ENCODE measurements at regions not wholly inside any gene's neighbourhood (a gene's known extent, or its start where the extent isn't known, plus 50 kb on each side); places are given as distances from the start of the nearest gene placed in this dataset.

DNA sequence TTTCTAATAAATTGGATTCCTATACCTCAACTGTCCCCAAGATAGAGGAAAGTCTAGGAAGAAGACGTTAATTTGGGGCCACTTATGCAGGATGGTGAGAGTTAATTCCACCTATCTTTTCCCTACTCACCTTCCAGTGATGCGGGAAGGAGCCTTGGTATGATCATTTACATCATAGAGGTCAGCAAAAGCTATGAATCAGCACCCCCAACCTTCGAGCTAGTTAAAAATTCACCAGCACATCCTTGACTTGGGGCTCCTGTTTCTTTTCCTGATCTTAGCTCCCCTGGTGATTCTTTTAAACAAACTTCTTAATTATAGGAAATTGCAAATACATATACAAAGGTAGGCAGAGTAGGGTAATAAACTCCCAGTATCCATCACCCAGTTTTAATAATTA is 366.6 kb downstream of the SOX2 start:
- TF ChIP-seq, protein P1, sequence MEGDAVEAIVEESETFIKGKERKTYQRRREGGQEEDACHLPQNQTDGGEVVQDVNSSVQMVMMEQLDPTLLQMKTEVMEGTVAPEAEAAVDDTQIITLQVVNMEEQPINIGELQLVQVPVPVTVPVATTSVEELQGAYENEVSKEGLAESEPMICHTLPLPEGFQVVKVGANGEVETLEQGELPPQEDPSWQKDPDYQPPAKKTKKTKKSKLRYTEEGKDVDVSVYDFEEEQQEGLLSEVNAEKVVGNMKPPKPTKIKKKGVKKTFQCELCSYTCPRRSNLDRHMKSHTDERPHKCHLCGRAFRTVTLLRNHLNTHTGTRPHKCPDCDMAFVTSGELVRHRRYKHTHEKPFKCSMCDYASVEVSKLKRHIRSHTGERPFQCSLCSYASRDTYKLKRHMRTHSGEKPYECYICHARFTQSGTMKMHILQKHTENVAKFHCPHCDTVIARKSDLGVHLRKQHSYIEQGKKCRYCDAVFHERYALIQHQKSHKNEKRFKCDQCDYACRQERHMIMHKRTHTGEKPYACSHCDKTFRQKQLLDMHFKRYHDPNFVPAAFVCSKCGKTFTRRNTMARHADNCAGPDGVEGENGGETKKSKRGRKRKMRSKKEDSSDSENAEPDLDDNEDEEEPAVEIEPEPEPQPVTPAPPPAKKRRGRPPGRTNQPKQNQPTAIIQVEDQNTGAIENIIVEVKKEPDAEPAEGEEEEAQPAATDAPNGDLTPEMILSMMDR (IDR thresholded peaks at IDR 0.05; ENCODE audit: borderline replicate concordance, extremely low read depth, insufficient read depth): no peak
- DNase-seq: no peak
- Histone ChIP-seq H3K27me3 (ENCODE audit: control insufficient read depth, insufficient read depth, low read length) (no peaks in the 10 kb centered on the region), H3K4me1 (ENCODE audit: control insufficient read depth in 2 of 3, insufficient read depth in 2 of 3, low read depth in 1 of 3, low read length in 3 of 3) (no peaks in the 10 kb centered on the region), H3K4me3 (ENCODE audit: low read length in 3 of 3) (no peak overlapping the region), H3K9me3 (ENCODE audit: control insufficient read depth in 2 of 3, insufficient read depth in 1 of 3, low read length in 3 of 3) (no peaks in the 10 kb centered on the region), H3K27ac (ENCODE audit: low read depth in 2 of 2, low read length in 2 of 2) (no peak overlapping the region), H3K9ac (ENCODE audit: low read length in 3 of 3) (no peak overlapping the region), H3K36me3 (ENCODE audit: control insufficient read depth in 2 of 3, insufficient read depth in 3 of 3, low read length in 3 of 3) (no peaks in the 10 kb centered on the region)
- FAIRE-seq: no peak
- intact Hi-C loops (cut with DNase I): no loop called here

GRCh38 chr3:182078929-182079328 is 367.2 kb downstream of the SOX2 start:
- Histone ChIP-seq H3K9ac (ENCODE audit: low read length in 3 of 3) (no peak overlapping the region), H3K27me3 (ENCODE audit: control insufficient read depth, insufficient read depth, low read length) (no peaks in the 10 kb centered on the region), H3K4me1 (ENCODE audit: control insufficient read depth in 2 of 3, insufficient read depth in 2 of 3, low read depth in 1 of 3, low read length in 3 of 3) (no peaks in the 10 kb centered on the region), H3K4me3 (ENCODE audit: low read length in 3 of 3) (no peak overlapping the region), H3K9me3 (ENCODE audit: control insufficient read depth in 2 of 3, insufficient read depth in 1 of 3, low read length in 3 of 3) (no peaks in the 10 kb centered on the region), H3K36me3 (ENCODE audit: control insufficient read depth in 2 of 3, insufficient read depth in 3 of 3, low read length in 3 of 3) (no peaks in the 10 kb centered on the region), H3K27ac (ENCODE audit: low read depth in 2 of 2, low read length in 2 of 2) (no peak overlapping the region)
- TF ChIP-seq, protein P1 (IDR thresholded peaks at IDR 0.05; ENCODE audit: borderline replicate concordance, extremely low read depth, insufficient read depth): no peak
- no peak for DNase-seq
- intact Hi-C loops (cut with DNase I): no loop called here
- no peak for FAIRE-seq

- intact Hi-C loops (cut with DNase I): no loop called here
- H3K9me3 ChIP-seq (ENCODE audit: control insufficient read depth in 2 of 3, insufficient read depth in 1 of 3, low read length in 3 of 3): no peaks in the 10 kb centered on the region
- no peaks in the 10 kb centered on the region for H3K36me3 ChIP-seq (ENCODE audit: control insufficient read depth in 2 of 3, insufficient read depth in 3 of 3, low read length in 3 of 3)
- no peaks in the 10 kb centered on the region for H3K27me3 ChIP-seq (ENCODE audit: control insufficient read depth, insufficient read depth, low read length)
- TF ChIP-seq, protein P1 (IDR thresholded peaks at IDR 0.05; ENCODE audit: borderline replicate concordance, extremely low read depth, insufficient read depth): no peak
- no peak overlapping the region for H3K9ac ChIP-seq (ENCODE audit: low read length in 3 of 3)
- DNase-seq (no peak), FAIRE-seq (no peak)
- H3K4me1 ChIP-seq (ENCODE audit: control insufficient read depth in 2 of 3, insufficient read depth in 2 of 3, low read depth in 1 of 3, low read length in 3 of 3): no peaks in the 10 kb centered on the region
- H3K4me3 ChIP-seq (ENCODE audit: low read length in 3 of 3): no peak overlapping the region
- no peak overlapping the region for H3K27ac ChIP-seq (ENCODE audit: low read depth in 2 of 2, low read length in 2 of 2)
Observed at GRCh38 chr3:182081096-182081495, 369.4 kb downstream of the SOX2 start.

DNA sequence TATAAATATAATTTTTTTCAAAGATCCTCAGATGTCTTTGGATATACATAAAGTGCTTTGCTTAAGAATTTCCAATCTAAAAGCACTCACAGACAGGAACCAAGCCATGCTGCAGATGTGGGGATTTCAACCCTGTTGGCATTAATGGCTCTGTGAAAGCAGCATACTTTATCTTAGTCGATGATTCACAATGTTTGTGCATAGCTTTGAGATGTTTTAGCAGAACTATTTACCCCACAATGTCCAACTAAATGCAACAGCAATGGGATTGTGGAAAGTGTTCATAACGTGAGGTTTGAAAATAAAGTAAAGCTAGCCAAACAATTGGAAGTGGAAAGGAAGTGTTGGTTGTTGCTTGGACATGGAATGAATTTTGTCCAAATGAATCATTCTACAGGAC is 371.4 kb downstream of the SOX2 start:
- Histone ChIP-seq H3K4me3 (ENCODE audit: low read length in 3 of 3) (no peak overlapping the region), H3K27me3 (ENCODE audit: control insufficient read depth, insufficient read depth, low read length) (no peaks in the 10 kb centered on the region), H3K9ac (ENCODE audit: low read length in 3 of 3) (no peak overlapping the region), H3K4me1 (ENCODE audit: control insufficient read depth in 2 of 3, insufficient read depth in 2 of 3, low read depth in 1 of 3, low read length in 3 of 3) (no peaks in the 10 kb centered on the region), H3K27ac (ENCODE audit: low read depth in 2 of 2, low read length in 2 of 2) (no peak overlapping the region), H3K9me3 (ENCODE audit: control insufficient read depth in 2 of 3, insufficient read depth in 1 of 3, low read length in 3 of 3) (no peaks in the 10 kb centered on the region), H3K36me3 (ENCODE audit: control insufficient read depth in 2 of 3, insufficient read depth in 3 of 3, low read length in 3 of 3) (no peaks in the 10 kb centered on the region)
- TF ChIP-seq, protein P1 (IDR thresholded peaks at IDR 0.05; ENCODE audit: borderline replicate concordance, extremely low read depth, insufficient read depth): no peak
- intact Hi-C loops (cut with DNase I): no loop called here
- DNase-seq (no peak), FAIRE-seq (no peak)

All from kidney (tissue), 13 donors.